Right lobe of liver (tissue), 4 donors: ENCODE measurements at regions not wholly inside any gene's neighbourhood (a gene's known extent, or its start where the extent isn't known, plus 50 kb on each side); places are given as distances from the start of the nearest gene placed in this dataset.

Source experiments
- POLR2A ChIP-seq: fragments of 450-650 bp; IDR thresholded peaks from one replicate; pipeline ENCODE4 v1.6.1; 2017; ENCODE audit warnings: antibody characterized with exemption, mild to moderate bottlenecking
- TF ChIP-seq, protein P1 (sequence below), 4 donors: fragments of 200-600 bp in 3 of 4; fragments of 450-650 bp in 1 of 4; IDR thresholded peaks; one replicate each; pipeline versions ENCODE4 v1.5.1 to v1.8.0; 2016 to 2022; ENCODE audit warnings: antibody characterized with exemption in 4 of 4, mild to moderate bottlenecking in 2 of 4
- donor health status: DM: no; HTN: no; CAD: no.
- donor health status: DM: no; HTN: no; CAD: no.
- donor health status: DM: no; HTN: yes; CAD: no.

DNA sequence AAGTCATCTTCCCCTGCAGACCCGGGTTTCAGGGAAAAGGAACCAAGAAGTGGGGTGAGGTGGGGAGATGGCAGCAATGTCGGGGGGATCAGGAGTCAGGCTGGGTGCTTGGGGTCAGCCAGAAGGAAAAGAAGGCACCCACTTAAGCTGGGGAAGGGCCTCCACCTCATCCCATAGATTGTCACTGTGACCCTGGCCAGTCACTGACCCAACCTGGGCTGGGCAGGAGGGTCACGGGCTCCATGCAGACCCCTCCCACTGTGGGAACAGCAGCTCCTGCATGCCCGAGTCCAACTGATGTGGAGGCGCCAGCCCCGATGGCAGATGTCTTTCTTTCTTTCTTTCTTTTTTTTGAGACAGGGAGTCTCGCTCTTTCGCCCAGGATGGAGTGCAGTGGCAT lies 53.6 kb upstream of the HAAO start:
- TF ChIP-seq, protein P1, sequence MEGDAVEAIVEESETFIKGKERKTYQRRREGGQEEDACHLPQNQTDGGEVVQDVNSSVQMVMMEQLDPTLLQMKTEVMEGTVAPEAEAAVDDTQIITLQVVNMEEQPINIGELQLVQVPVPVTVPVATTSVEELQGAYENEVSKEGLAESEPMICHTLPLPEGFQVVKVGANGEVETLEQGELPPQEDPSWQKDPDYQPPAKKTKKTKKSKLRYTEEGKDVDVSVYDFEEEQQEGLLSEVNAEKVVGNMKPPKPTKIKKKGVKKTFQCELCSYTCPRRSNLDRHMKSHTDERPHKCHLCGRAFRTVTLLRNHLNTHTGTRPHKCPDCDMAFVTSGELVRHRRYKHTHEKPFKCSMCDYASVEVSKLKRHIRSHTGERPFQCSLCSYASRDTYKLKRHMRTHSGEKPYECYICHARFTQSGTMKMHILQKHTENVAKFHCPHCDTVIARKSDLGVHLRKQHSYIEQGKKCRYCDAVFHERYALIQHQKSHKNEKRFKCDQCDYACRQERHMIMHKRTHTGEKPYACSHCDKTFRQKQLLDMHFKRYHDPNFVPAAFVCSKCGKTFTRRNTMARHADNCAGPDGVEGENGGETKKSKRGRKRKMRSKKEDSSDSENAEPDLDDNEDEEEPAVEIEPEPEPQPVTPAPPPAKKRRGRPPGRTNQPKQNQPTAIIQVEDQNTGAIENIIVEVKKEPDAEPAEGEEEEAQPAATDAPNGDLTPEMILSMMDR (IDR thresholded peaks at IDR 0.05), result no peak
- TF ChIP-seq POLR2A, result no peak
